Liver (tissue), 3 donors: ENCODE measurements at regions not wholly inside any gene's neighbourhood (a gene's known extent, or its start where the extent isn't known, plus 50 kb on each side); places are given as distances from the start of the nearest gene placed in this dataset.

Experiments used
- EGR1 ChIP-seq, 2 donors: IDR thresholded peaks; 2 replicates each; pipeline ENCODE4 v1.6.1; 2016 to 2018; ENCODE audit warnings: antibody characterized with exemption in 2 of 2, low read depth in 2 of 2
- GABPA ChIP-seq, 2 donors: IDR thresholded peaks in 1 of 2; conservative IDR thresholded peaks in 1 of 2; 2 replicates each; pipeline ENCODE4 v1.6.1; 2016; ENCODE audit warnings: antibody characterized with exemption in 2 of 2, mild to moderate bottlenecking in 1 of 2, moderate library complexity in 1 of 2
- JUND ChIP-seq, 2 donors: IDR thresholded peaks; 2 replicates each; pipeline ENCODE4 v1.6.1; 2016; ENCODE audit warnings: antibody characterized with exemption in 2 of 2
- RAD21 ChIP-seq, 2 donors: IDR thresholded peaks; 2 replicates each; pipeline ENCODE4 v1.6.1; 2016; ENCODE audit warnings: antibody characterized with exemption in 2 of 2, mild to moderate bottlenecking in 2 of 2
- SP1 ChIP-seq: IDR thresholded peaks from 2 replicates; pipeline ENCODE4 v1.6.1; 2018; ENCODE audit warnings: antibody characterized with exemption, mild to moderate bottlenecking
- TF ChIP-seq, protein P1 (sequence below): fragments of 150-350 bp; IDR thresholded peaks from 2 replicates; pipeline ENCODE4 v1.5.1; 2017; ENCODE audit warnings: improper control_type of control experiment, low read depth, low read length; ENCODE audit not compliant: missing input control
- TF ChIP-seq, protein P2 (sequence below): IDR thresholded peaks from 2 replicates; pipeline ENCODE4 v1.6.1; 2016; ENCODE audit warnings: antibody characterized with exemption
- TF ChIP-seq, protein P3 (sequence below): IDR thresholded peaks from 2 replicates; pipeline ENCODE4 v1.6.1; 2016; ENCODE audit warnings: antibody characterized with exemption, mild to moderate bottlenecking
- TF ChIP-seq, protein P4 (sequence below): IDR thresholded peaks from 2 replicates; pipeline ENCODE4 v1.6.1; 2016; ENCODE audit warnings: antibody characterized with exemption
- donor health status: healthy.
- donor health status: healthy.

DNA sequence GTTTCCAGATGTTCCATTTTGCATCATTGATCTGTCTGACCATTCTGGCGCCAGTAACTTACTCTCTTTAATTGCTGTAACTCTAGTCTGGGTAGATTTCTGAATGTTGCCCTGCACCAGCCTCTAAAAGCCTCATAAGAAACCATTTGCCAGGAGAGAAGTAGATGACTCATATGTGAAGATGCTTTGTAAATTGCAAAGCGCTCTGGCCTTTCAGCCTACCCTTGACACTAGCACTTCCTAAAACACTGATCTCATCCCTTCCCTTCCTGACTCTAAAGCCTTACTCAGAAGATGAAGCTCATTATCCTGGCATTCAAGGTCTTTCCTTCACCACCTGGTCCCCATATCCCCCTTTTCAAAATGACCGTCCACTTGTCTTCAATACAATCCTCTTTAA, 193.2 kb upstream of the MEX3C start:
- TF ChIP-seq GABPA (IDR thresholded peaks at IDR 0.05 in 1 of 2, conservative IDR thresholded peaks at IDR 0.05 in 1 of 2) (no peak), EGR1 (IDR thresholded peaks at IDR 0.05; ENCODE audit: low read depth in 2 of 2) (no peak), JUND (IDR thresholded peaks at IDR 0.05) (no peak), RAD21 (IDR thresholded peaks at IDR 0.05) (no peak), SP1 (no peak)
- TF ChIP-seq, protein P1, sequence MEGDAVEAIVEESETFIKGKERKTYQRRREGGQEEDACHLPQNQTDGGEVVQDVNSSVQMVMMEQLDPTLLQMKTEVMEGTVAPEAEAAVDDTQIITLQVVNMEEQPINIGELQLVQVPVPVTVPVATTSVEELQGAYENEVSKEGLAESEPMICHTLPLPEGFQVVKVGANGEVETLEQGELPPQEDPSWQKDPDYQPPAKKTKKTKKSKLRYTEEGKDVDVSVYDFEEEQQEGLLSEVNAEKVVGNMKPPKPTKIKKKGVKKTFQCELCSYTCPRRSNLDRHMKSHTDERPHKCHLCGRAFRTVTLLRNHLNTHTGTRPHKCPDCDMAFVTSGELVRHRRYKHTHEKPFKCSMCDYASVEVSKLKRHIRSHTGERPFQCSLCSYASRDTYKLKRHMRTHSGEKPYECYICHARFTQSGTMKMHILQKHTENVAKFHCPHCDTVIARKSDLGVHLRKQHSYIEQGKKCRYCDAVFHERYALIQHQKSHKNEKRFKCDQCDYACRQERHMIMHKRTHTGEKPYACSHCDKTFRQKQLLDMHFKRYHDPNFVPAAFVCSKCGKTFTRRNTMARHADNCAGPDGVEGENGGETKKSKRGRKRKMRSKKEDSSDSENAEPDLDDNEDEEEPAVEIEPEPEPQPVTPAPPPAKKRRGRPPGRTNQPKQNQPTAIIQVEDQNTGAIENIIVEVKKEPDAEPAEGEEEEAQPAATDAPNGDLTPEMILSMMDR, result no peak
- TF ChIP-seq, protein P2, sequence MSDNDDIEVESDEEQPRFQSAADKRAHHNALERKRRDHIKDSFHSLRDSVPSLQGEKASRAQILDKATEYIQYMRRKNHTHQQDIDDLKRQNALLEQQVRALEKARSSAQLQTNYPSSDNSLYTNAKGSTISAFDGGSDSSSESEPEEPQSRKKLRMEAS, result no peak
- TF ChIP-seq, protein P3, sequence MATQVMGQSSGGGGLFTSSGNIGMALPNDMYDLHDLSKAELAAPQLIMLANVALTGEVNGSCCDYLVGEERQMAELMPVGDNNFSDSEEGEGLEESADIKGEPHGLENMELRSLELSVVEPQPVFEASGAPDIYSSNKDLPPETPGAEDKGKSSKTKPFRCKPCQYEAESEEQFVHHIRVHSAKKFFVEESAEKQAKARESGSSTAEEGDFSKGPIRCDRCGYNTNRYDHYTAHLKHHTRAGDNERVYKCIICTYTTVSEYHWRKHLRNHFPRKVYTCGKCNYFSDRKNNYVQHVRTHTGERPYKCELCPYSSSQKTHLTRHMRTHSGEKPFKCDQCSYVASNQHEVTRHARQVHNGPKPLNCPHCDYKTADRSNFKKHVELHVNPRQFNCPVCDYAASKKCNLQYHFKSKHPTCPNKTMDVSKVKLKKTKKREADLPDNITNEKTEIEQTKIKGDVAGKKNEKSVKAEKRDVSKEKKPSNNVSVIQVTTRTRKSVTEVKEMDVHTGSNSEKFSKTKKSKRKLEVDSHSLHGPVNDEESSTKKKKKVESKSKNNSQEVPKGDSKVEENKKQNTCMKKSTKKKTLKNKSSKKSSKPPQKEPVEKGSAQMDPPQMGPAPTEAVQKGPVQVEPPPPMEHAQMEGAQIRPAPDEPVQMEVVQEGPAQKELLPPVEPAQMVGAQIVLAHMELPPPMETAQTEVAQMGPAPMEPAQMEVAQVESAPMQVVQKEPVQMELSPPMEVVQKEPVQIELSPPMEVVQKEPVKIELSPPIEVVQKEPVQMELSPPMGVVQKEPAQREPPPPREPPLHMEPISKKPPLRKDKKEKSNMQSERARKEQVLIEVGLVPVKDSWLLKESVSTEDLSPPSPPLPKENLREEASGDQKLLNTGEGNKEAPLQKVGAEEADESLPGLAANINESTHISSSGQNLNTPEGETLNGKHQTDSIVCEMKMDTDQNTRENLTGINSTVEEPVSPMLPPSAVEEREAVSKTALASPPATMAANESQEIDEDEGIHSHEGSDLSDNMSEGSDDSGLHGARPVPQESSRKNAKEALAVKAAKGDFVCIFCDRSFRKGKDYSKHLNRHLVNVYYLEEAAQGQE, result no peak
- TF ChIP-seq, protein P4, sequence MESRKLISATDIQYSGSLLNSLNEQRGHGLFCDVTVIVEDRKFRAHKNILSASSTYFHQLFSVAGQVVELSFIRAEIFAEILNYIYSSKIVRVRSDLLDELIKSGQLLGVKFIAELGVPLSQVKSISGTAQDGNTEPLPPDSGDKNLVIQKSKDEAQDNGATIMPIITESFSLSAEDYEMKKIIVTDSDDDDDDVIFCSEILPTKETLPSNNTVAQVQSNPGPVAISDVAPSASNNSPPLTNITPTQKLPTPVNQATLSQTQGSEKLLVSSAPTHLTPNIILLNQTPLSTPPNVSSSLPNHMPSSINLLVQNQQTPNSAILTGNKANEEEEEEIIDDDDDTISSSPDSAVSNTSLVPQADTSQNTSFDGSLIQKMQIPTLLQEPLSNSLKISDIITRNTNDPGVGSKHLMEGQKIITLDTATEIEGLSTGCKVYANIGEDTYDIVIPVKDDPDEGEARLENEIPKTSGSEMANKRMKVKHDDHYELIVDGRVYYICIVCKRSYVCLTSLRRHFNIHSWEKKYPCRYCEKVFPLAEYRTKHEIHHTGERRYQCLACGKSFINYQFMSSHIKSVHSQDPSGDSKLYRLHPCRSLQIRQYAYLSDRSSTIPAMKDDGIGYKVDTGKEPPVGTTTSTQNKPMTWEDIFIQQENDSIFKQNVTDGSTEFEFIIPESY, result no peak
